ENCODE measurements at regions not wholly inside any gene's neighbourhood (a gene's known extent, or its start where the extent isn't known, plus 50 kb on each side); places are given as distances from the start of the nearest gene placed in this dataset.

GRCh38 chr15:94596707-94597106, 365.3 kb downstream of the MCTP2 start:
- TF ChIP-seq EZH2 (IDR thresholded peaks at IDR 0.05; ENCODE audit: low read length, missing control alignments): no peak
- Histone ChIP-seq H3K4me3 (replicated peaks in 1 of 4; ENCODE audit: control extremely low read depth in 1 of 4, insufficient read depth in 1 of 4, low read depth in 3 of 4, low read length in 4 of 4) (no peak overlapping the region), H3K9ac (ENCODE audit: insufficient read depth, low read length) (no peak overlapping the region), H3K4me2 (ENCODE audit: extremely low read depth, insufficient read depth, low read length) (no peak overlapping the region), H3K36me3 (ENCODE audit: control insufficient read depth, insufficient read depth, low read length) (no peaks in the 10 kb centered on the region), H3K4me1 (ENCODE audit: control insufficient read depth, extremely low read depth, insufficient read depth, low read length) (no peaks in the 10 kb centered on the region), H3K27ac (ENCODE audit: insufficient read depth, low read length) (no peak overlapping the region), H2AFZ (ENCODE audit: low read length) (no peak overlapping the region), H4K20me1 (ENCODE audit: control insufficient read depth, extremely low read depth, insufficient read depth, low read length) (no peaks in the 10 kb centered on the region), H3K79me2 (ENCODE audit: control insufficient read depth, insufficient read depth, low read length) (no peaks in the 10 kb centered on the region), H3K9me3 (ENCODE audit: control insufficient read depth, insufficient read depth, low read depth, low read length) (no peaks in the 10 kb centered on the region), H3K27me3 (ENCODE audit: control insufficient read depth, insufficient read depth, low read length) (no peaks in the 10 kb centered on the region)
- DNase-seq (ENCODE audit: low read depth in 2 of 2): no peak

- Histone ChIP-seq H3K9me3 (ENCODE audit: control insufficient read depth, insufficient read depth, low read depth, low read length) (no peaks in the 10 kb centered on the region), H3K79me2 (ENCODE audit: control insufficient read depth, insufficient read depth, low read length) (no peaks in the 10 kb centered on the region), H3K27me3 (ENCODE audit: control insufficient read depth, insufficient read depth, low read length) (no peaks in the 10 kb centered on the region), H3K4me1 (ENCODE audit: control insufficient read depth, extremely low read depth, insufficient read depth, low read length) (no peaks in the 10 kb centered on the region), H3K9ac (ENCODE audit: insufficient read depth, low read length) (no peak overlapping the region), H3K4me3 (replicated peaks in 1 of 4; ENCODE audit: control extremely low read depth in 1 of 4, insufficient read depth in 1 of 4, low read depth in 3 of 4, low read length in 4 of 4) (no peak overlapping the region), H4K20me1 (ENCODE audit: control insufficient read depth, extremely low read depth, insufficient read depth, low read length) (no peaks in the 10 kb centered on the region), H2AFZ (ENCODE audit: low read length) (no peak overlapping the region), H3K36me3 (ENCODE audit: control insufficient read depth, insufficient read depth, low read length) (no peaks in the 10 kb centered on the region), H3K4me2 (ENCODE audit: extremely low read depth, insufficient read depth, low read length) (no peak overlapping the region), H3K27ac (ENCODE audit: insufficient read depth, low read length) (no peak overlapping the region)
- no peak for DNase-seq (ENCODE audit: low read depth in 2 of 2)
- TF ChIP-seq, protein P1, sequence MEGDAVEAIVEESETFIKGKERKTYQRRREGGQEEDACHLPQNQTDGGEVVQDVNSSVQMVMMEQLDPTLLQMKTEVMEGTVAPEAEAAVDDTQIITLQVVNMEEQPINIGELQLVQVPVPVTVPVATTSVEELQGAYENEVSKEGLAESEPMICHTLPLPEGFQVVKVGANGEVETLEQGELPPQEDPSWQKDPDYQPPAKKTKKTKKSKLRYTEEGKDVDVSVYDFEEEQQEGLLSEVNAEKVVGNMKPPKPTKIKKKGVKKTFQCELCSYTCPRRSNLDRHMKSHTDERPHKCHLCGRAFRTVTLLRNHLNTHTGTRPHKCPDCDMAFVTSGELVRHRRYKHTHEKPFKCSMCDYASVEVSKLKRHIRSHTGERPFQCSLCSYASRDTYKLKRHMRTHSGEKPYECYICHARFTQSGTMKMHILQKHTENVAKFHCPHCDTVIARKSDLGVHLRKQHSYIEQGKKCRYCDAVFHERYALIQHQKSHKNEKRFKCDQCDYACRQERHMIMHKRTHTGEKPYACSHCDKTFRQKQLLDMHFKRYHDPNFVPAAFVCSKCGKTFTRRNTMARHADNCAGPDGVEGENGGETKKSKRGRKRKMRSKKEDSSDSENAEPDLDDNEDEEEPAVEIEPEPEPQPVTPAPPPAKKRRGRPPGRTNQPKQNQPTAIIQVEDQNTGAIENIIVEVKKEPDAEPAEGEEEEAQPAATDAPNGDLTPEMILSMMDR (conservative IDR thresholded peaks at IDR 0.05 in 1 of 2, IDR thresholded peaks at IDR 0.05 in 1 of 2; ENCODE audit: low read depth in 1 of 2, low read length in 2 of 2): no peak
- TF ChIP-seq EZH2 (IDR thresholded peaks at IDR 0.05; ENCODE audit: low read length, missing control alignments): no peak
Observed at GRCh38 chr15:94600505-94600904, 369.1 kb downstream of the MCTP2 start.

- H4K20me1 ChIP-seq (ENCODE audit: control insufficient read depth, extremely low read depth, insufficient read depth, low read length): no peaks in the 10 kb centered on the region
- no peaks in the 10 kb centered on the region for H3K4me1 ChIP-seq (ENCODE audit: control insufficient read depth, extremely low read depth, insufficient read depth, low read length)
- no peak overlapping the region for H3K4me2 ChIP-seq (ENCODE audit: extremely low read depth, insufficient read depth, low read length)
- no peaks in the 10 kb centered on the region for H3K79me2 ChIP-seq (ENCODE audit: control insufficient read depth, insufficient read depth, low read length)
- H3K4me3 ChIP-seq (replicated peaks in 1 of 4; ENCODE audit: control extremely low read depth in 1 of 4, insufficient read depth in 1 of 4, low read depth in 3 of 4, low read length in 4 of 4): no peak overlapping the region
- H3K27ac ChIP-seq (ENCODE audit: insufficient read depth, low read length): no peak overlapping the region
- no peaks in the 10 kb centered on the region for H3K36me3 ChIP-seq (ENCODE audit: control insufficient read depth, insufficient read depth, low read length)
- no peaks in the 10 kb centered on the region for H3K9me3 ChIP-seq (ENCODE audit: control insufficient read depth, insufficient read depth, low read depth, low read length)
- TF ChIP-seq EZH2 (IDR thresholded peaks at IDR 0.05; ENCODE audit: low read length, missing control alignments): no peak
- TF ChIP-seq, protein P1 (conservative IDR thresholded peaks at IDR 0.05 in 1 of 2, IDR thresholded peaks at IDR 0.05 in 1 of 2; ENCODE audit: low read depth in 1 of 2, low read length in 2 of 2): no peak
- no peaks in the 10 kb centered on the region for H3K27me3 ChIP-seq (ENCODE audit: control insufficient read depth, insufficient read depth, low read length)
- H3K9ac ChIP-seq (ENCODE audit: insufficient read depth, low read length): no peak overlapping the region
- DNase-seq (ENCODE audit: low read depth in 2 of 2): no peak
- H2AFZ ChIP-seq (ENCODE audit: low read length): no peak overlapping the region
Observed at GRCh38 chr15:94602754-94603470, 371.6 kb downstream of the MCTP2 start.

All from fibroblast of lung (primary cell).